Activated CD4-positive, alpha-beta T cell treated with anti-CD3 and anti-CD28 coated beads, Interleukin-2, Interleukin-4, amounts not matched to agents 100 ng/mL and 50 ng/mL, durations not matched to agents 16 hours and 8 hours (primary cell): ENCODE measurements at regions not wholly inside any gene's neighbourhood (a gene's known extent, or its start where the extent isn't known, plus 50 kb on each side); places are given as distances from the start of the nearest gene placed in this dataset.

ENCODE experiments used
- DNase-seq: peaks from one replicate; pipeline ENCODE4 v3.0.0-alpha.2; 2020; ENCODE audit warnings: low spot score

DNA sequence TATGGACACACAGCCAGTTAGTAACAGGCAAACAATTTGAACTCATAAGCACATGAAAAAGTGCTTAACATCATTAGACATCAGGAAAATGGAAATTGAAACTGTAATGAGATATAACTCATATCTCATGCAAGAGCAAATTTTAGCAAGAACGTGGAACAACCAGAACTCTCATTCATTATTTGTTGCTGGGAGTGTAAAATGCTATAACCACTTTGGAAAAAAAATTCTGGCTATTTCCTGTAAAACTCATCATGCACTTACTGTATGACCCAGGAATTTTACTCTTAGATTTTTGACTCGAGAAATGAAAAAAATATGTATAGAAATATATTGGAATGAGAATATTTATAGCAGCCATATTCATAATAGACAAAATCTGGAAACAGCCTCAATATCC, 205.7 kb upstream of the PUM3 start:
- no peak for DNase-seq

DNA sequence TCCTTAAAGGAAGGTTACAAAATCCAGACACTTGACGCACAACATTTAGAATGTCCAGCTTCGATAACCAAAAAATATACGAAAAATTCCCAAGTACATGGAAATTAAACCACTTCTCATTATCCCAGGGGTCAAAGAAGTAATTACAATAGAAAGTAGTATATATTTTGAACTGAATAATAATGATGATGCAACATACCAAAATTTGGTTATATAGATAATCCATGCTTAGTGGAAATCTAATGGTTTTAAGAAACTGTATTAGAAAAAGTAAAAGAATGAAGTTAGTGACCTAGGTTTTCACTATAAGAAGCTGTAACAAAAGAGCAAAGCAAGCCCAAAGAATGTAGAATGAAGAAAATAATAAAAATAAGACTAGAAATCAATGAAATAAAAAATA, 204.0 kb upstream of the PUM3 start:
- no peak for DNase-seq

DNA sequence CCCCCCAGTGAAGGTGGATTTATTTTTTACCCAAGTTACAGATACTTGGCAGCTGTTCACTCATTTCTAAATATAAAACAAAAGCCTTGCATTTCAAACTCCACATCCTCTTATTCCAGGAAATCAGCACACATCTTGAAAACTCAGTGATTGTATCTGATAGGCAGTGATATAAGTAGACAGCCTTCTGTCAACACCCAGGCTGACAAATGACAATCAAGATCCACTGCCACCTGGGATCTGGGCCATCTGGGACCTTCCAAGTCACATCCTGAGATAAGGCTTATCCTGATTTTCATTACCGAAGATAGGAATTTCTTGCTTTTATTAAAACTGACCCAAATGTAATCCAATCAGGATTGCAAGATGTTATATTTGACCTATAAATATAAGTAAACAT, 201.3 kb upstream of the PUM3 start:
- no peak for DNase-seq

DNA sequence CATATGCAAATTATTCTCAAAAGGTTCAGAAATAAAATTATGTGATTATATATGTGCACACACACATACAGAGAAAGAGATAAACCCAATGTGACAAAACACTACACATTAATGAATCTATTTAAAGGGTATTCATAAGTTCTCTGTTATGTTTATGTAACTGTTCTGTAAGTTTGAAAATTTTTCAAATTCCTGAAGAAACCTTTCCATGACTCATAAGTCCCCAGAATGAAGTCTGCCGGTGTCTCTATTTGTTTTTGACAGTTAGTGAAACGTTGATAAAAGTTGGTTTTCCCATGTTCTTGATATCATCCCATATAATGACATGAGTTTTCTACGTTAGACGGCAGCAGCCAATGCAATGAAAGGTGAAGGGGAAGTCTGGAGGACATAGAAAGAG, 199.5 kb upstream of the PUM3 start:
- no peak for DNase-seq

DNA sequence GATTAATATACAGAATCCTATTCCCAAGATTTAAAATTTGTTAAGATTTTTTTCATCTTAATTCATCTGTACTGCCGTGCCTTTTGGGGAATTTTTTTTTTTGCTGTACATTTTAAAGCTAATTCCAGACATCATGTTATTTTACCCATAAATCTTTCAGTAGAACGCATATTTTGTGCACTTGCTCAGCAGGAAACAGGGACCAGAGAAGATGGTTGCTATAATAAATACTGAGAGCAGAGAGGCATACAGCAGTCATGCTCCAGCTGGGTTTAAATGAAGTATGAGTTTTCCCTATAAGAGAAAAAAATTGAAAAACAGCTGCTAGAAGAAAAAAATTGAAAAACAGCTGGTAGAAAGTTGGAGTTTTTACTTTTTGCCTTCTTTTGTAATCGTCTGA, 196.9 kb upstream of the PUM3 start:
- DNase-seq: no peak

DNA sequence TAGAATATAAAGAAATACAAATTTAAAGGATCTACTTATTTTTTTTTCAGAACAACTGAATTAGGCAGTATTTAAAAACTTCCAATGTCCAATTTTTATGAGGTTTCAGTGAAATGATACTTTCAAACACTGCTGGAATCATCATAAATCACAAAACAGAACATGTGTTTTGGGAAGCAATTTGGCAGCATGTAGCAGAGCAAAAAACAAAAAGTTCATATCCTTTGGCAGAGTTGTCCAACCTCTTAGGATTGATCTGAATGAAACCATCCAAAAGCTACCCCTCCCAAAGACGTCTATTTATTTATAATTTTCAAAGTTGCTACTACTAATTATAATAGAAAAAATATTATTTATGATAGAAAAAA, 192.4 kb upstream of the PUM3 start:
- no peak for DNase-seq

DNA sequence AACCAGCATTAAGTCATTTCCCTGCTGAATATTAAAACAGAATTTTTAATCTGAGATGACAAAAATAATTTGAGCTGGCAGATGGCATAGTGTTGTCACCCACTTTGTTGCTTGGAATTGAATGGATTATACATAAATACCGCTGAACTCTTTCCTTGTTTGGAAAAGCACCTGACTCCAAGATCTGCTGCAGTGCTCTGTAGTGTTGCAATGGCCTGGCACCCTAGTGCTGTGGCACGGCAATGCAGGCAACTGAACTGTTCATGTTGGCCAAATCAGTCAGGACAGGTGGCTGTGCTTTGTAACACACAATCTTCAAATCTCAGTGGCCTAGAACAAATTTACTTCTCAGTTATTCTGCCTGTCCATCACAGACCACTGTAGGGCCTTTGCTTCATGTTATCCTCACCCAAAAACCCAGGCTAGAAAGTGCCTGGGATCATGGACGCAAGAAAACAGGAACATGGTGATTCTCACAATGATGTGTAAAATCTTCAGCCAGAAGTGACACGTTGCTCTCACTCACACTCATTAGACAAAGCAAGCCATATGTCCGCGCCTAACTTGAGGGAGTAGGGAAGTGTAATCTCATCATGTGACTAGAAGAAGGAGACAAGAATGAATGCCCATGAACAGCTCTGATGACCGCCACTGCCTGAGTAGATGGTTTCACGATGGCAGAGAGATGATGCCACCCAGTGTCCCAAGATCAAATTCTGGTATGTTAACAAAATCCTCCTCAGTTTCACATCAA, 191.9 kb upstream of the PUM3 start:
- DNase-seq: no peak

DNA sequence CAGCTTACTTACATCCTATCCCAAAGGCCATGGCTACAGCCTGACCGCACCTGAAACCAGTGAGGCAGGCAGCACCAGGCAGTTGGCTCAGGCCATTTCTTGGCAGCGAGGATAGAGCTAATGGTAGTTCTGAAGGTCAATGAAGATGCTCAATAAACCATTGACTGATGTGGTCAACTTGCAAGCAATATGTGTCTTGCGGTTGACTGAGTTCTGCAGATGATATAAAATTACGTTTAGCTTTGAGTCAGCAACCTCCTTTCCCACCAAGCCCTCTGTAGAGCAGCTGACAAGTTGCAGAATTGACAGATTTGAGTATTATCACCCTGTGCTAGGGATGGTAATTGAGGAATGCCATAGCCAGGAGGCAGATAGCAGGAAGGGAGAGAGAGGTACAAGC, 189.0 kb upstream of the PUM3 start:
- peak; percentile 39 for DNase-seq

DNA sequence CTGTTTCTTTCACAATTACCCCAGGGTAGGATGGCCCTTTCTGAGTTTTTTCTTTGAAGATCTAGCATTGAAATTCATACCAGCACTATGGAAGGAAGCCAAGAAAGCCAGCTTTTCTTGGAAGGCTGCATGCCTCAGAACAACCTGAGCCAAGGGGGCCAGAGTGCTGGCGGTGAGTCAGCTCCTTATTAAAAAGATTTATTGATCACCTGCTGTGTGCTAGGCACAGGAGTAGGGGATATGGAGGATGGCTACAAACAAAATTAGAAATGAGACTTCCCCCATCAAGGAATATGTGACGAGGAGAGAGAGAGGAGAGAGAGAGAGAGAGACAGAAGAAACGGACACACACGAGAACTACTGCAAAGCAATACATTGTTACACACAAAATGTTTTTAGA, 184.6 kb upstream of the PUM3 start:
- no peak for DNase-seq

DNA sequence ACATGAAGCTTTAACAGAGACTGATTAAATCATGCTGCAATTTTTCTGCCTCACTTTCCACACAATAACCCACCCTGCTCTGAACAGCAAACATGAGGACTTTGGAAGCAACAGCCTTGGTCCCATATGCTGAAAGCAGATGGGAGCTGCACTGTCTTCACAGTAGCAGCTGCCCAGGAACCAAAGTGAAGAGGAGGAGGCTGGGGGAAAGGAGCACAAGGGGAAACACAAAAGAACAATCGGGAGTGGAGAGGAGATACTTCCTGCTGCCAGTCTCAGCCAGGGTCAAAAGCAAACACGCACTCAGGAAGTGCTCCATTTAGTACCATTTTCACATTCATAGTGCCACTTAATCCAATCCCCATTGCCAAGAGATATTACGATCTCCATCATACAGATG, 183.3 kb upstream of the PUM3 start:
- no peak for DNase-seq

DNA sequence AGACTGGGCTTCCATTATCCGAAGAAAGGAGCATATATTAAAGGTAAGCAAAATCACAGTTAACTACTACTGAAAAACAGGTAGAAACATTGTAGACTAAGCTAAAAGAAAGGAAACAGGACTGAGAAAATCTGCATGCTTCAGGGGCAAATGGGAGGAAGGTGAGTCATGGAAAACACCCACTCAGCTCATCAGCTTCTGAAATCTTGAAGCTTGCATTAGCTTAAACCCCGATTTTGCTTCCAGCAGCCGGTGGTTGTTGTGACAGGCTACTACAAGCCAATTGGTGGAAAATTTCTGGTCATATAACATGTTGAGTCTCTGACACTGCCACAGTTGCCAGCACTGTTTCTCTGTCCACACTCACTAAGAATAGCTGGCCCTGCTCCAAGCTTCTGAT, 179.6 kb upstream of the PUM3 start:
- DNase-seq: no peak

DNA sequence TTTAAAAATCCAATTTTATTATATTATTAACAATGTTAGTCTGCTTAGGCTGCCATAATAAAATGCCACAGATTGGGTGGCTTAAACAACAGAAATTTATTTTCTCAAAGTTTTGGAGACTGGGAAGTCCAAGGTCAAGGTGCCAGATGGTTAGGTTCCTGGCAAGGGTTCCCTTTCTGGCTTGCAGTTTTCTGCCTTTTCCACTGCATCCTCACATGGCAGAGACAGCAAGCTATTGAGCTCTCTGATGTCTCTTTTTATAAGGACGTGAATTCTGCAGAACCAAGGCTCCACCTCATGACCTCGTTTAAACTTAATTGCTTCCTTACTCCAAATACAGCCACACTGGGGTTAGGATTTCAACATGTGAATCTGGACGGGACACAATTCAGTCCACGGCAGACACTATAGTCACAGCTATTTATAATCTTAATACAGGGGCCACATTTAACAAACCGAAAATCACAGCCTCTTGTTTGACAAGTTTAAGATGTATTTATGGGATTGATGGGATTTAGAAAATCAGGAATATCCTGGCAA, 174.9 kb upstream of the PUM3 start:
- DNase-seq: no peak

DNA sequence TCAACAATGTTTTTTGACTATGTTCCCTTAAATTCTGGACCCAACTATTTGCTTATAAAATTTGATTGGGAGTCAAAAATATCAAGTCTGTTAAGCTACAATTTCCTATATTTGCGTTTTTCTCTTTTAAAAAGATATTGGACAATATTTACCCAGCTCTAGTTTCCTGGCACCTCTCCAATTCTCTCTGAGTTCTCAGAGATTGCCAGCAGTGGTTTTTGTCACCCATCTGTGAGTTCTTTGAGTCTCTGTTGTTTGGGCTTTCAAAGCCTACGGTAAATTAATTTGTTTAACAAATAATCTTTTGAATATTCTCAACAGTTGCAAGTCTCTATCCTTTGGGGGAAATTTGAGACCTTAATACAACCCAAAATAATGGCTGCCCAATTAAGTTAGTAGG, 174.2 kb upstream of the PUM3 start:
- DNase-seq: no peak

DNA sequence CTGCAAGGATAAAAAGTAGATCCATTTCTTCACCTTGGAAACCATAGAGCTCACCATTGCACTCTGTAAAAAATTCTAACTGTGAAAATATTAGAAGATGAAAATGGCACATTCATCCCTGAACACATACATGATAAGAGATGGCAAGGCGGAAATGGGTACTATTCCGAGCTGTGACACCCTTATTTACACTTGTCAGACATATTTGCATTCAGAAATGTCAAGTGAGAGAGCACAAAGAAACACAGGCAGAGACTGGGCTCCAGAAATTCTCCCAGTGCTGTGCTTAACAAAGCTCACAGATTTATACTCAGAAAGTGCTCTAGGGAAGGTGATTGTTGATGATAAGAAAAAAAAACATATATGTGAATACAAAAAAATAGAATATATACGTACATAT, 170.3 kb upstream of the PUM3 start:
- no peak for DNase-seq

DNA sequence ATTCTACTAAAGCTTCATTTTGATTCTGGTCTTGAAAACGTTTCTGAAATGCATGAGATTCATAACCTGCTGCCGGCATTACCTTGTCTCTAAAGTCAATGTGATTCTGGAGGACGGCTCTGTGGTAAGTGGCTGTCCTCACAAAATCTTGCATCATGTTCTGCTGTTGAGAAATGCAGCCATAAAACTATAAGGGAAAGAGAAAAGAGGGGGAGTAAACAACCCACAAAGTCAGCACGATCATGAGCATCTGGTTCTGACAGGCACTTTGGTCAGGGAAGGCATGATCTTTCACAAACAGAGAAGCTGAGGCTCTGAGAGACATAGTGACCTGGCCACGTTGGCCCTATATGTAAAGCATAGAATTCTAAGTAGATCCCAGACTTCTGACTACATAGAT, 168.9 kb upstream of the PUM3 start:
- no peak for DNase-seq

DNA sequence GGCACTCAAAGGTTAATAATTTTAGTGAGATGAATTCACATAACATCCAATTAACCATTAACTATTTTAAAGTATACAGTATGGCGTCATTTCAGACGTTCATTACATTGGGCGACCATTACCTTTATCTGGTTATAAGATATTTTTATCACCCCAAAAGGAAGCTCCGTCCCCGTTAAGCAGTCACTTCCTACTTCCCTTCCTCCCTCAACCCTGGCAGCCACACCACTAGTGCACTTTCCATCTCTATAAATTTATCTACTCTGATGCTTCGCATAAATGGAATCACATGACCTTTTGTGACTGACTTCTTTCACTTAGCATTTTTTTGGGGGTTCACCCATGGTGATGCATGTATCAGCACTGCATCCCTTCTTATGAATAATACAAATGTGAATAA, 168.3 kb upstream of the PUM3 start:
- no peak for DNase-seq

DNA sequence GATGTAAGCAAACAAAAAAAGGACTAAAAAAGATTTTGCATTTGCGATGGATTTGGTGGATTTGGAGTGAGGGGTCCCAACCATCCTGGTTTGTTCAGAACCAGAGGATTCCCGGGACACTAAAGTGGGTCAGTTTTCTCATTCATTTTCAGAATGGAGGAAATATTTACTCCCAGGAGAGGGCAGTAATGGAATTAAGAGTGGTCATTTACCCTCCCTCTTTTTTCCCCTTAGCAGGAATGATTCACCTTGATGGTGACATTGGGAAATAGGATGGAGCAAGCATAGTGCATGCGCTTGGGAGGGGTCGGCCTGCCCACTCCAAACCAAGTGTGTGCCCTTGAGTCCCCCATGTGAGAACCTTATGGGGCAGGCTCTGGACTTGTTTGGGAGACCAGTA, 164.2 kb upstream of the PUM3 start:
- no peak for DNase-seq

DNA sequence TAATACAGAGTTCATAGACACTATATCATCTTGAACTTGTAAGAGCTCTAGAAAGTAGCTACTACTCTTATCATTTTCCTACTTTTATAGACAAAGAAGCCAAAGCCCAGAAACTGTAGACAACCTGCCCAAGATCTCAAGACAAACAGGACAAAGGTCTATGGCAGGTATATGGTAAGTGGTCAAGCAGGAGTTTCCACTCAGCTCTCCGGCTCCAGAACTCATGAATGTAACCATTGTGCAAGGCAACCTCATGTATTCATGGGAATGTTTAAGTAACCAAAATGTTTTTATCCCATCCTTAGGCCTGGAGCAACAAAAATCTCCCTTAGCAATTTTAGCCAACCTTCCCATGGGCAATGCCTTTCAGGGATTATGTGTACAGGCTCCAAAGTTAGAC, 163.4 kb upstream of the PUM3 start:
- no peak for DNase-seq

DNA sequence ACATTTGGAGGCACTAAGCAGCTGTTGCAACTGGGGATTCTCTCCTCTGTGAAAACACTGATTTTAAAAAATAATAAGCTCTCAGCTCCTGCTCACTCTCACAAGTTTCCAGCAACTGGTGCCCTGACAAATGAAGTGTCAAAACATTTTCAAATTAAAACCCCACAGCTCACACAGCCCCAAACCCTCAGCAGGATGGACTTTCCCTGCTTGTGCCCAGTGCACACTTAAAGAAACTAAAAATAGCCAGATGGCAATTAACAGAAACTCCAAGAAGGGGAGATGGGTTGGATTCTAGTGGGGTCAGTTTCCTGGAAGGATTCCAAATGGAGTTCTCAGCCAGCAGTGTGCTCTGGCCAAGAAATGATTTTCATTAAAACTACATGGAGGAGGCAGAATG, 163.0 kb upstream of the PUM3 start:
- DNase-seq: no peak

DNA sequence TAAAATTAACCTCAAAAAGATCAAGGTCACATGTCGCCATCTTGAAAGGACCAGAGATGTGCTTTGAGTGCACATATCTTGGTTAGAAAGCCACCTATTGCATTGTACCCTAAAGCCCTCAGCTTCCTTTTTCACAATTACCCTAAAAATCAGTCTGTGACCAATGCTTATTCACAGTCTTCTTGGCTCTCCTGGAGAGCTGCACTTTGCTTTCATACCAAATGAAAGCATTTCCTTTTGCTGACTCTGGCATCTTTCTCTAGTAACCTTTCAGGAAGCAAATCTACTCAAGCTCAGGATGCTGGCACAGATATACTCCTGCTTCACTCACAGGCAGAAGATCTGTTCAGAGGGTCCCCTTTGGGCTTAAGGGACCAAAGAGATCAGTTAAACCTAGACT, 160.7 kb upstream of the PUM3 start:
- no peak for DNase-seq

DNA sequence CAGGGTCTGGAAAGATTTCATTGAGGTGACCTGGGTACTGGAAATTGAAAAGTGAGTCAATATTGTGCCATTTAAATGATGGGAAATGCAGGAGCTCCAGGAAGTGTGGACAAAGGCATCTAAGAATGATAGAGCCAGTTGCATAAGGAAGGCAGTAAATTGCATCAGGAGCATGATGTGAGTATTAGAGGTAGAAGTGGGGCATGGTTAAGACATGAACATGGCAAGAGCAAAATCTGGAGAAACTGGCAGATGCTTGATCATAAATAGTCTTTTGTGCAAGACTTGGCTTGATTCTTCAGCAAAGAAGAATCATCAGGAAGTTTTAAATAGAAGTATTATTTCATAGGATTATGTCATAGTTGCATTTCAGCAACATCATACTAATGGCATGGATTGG, 157.4 kb upstream of the PUM3 start:
- no peak for DNase-seq

DNA sequence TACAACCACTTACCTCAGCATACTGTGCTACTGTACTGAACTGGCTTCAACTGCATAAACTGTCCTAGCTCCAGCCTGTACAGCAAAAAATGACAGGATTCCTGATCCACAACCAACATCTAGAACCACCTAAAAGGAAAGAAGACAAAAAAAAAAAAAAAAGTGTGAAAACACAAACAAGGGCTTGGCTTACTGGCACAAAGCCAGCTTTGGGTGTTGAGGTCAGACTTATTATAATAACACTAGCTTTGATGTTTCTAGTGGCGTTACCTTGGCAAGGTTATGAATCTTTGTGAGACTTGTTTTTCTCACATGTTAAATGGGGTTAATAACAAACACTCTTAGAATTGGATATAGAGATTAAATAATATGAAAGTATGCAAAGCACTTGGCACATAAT, 148.5 kb upstream of the PUM3 start:
- DNase-seq: no peak

DNA sequence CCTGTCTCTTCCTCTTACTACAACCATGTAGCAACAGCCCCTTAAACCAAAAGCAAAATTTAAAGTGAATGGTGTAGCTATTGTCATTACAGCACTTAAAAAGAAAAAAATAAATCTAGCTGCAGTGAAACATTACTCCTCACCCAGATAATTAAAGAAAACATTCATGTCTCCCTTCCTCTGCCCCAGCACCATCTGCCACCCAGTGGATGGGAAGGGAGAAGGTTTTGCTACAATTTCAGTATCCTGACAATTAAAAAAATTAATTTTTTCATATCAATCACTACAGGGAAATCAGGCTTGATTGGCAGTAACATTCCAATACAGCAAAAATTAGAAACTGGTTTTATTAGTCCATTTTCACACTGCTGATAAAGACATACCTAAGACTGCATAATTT, 147.4 kb upstream of the PUM3 start:
- no peak for DNase-seq

DNA sequence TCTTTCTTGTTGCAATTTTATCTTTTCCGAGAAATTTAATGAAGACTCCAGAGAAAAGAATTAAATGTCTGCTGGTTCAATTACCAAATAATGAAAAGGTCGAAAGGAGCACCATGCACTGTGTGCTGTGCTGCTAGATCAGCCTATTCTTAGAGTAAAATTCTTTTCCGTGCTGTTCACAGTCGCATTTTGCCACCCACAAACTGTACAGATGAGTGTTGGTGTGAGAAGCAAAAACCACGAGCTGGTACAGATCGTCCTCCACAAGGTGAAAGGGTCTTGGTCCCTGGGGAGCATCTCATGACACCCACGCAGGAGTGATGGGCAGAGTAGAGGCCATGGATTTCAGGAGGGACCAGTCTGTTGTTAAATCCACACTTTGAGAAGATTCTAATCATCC, 143.8 kb upstream of the PUM3 start:
- no peak for DNase-seq

DNA sequence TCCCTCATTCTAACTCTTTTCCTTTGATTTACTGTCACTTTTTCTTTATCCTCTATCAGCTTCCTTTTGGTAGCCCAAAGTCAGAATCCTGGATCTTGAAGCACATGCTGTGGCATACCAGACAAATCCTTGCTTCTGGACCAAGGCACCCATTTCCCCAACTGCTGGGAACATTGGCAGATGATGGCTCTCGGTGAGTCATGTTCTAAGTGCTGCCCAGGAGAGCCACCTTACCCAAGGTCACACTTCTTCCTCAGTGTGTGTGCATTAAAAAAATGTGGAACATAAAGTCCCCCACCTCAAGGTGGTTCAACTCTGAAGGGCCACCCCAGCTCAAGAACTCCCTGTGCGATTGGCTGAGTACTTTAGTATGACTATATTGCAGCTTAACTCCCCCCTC, 141.4 kb upstream of the PUM3 start:
- DNase-seq: no peak
